ENCODE measurements at regions not wholly inside any gene's neighbourhood (a gene's known extent, or its start where the extent isn't known, plus 50 kb on each side); places are given as distances from the start of the nearest gene placed in this dataset.

- no peak overlapping the region for H3K27ac Mint-ChIP-seq
- no peaks in the 10 kb centered on the region for H3K4me1 Mint-ChIP-seq (ENCODE audit: low read depth)
- H3K9me3 Mint-ChIP-seq (ENCODE audit: low read depth): no peaks in the 10 kb centered on the region
- peaks cover 2% of the 10 kb centered on the region for H3K27me3 Mint-ChIP-seq
- no peak overlapping the region for H3K4me3 Mint-ChIP-seq
- no peaks in the 10 kb centered on the region for H3K36me3 Mint-ChIP-seq
Observed at GRCh38 chr12:76246611-76247010, 101.6 kb downstream of the BBS10 start.

GRCh38 chr12:76244300-76244699 is 103.9 kb downstream of the BBS10 start:
- H3K4me3 Mint-ChIP-seq: no peak overlapping the region
- no peak overlapping the region for H3K27ac Mint-ChIP-seq
- H3K36me3 Mint-ChIP-seq: no peaks in the 10 kb centered on the region
- H3K4me1 Mint-ChIP-seq (ENCODE audit: low read depth): no peaks in the 10 kb centered on the region
- H3K27me3 Mint-ChIP-seq: peaks cover 2% of the 10 kb centered on the region
- H3K9me3 Mint-ChIP-seq (ENCODE audit: low read depth): no peaks in the 10 kb centered on the region

DNA sequence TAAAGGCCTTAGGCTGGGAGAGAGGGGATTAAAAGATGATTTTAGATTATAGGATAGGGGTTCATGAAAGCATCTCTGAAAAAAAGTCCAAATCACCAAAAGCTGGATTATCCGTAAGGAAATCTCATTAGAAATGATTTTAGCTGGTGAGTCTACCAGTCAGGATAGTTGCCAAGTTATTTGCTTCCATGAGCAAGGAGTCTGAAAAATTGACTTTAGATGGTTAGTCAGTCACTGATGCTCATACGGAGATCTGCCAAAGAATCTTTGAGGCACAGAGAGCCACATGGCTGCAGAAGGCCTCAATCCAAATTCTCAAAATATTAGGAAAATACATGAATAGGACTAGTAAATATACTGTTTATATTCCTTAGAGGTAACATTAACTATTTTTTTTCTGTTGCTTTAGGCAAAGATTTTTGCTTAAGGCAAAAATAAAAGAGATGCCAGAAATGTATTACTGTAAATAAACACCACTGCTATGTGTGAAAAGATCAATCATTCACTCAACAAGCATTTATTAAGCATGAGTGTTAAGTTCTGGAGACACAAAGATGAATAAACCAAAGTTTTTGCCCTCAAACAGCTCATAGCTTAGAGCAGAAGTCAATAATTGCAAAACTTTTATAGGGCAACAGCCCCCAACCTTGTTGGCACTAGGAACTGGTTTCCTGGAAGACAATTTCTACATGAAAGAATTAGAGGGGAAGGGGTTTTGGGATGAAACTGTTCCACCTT is 105.2 kb downstream of the BBS10 start:
- Mint-ChIP-seq H3K4me3 (no peak overlapping the region), H3K4me1 (ENCODE audit: low read depth) (no peaks in the 10 kb centered on the region), H3K27me3 (peaks cover 1% of the 10 kb centered on the region), H3K27ac (no peak overlapping the region), H3K36me3 (no peaks in the 10 kb centered on the region), H3K9me3 (ENCODE audit: low read depth) (no peaks in the 10 kb centered on the region)

DNA sequence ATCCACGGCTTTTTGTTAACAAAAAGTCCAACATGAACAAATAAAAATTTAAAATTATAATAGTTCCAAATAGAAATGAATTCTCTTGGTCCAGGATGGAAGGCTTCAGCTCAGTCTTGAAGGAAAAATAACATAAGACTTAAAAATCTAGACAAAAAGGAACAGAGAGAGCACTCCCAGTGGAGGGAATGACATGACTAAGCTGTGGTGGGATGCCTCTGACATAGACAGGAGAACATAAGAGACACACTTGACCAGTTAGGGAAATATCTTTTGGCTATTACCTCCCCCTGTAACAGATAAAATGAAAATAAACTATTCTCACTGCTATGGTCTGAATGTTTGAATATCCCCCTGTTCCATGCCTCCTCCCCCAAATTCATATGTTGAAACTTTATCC is 106.8 kb downstream of the BBS10 start:
- Mint-ChIP-seq H3K4me1 (ENCODE audit: low read depth) (no peaks in the 10 kb centered on the region), H3K27ac (no peak overlapping the region), H3K36me3 (no peaks in the 10 kb centered on the region), H3K27me3 (peaks cover 2% of the 10 kb centered on the region), H3K9me3 (ENCODE audit: low read depth) (no peaks in the 10 kb centered on the region), H3K4me3 (no peak overlapping the region)

- Mint-ChIP-seq H3K36me3 (no peaks in the 10 kb centered on the region), H3K4me1 (ENCODE audit: low read depth) (no peaks in the 10 kb centered on the region), H3K27me3 (peaks cover 2% of the 10 kb centered on the region), H3K27ac (no peak overlapping the region), H3K9me3 (ENCODE audit: low read depth) (no peaks in the 10 kb centered on the region), H3K4me3 (no peak overlapping the region)
Observed at GRCh38 chr12:76240281-76240680, 107.9 kb downstream of the BBS10 start.

DNA sequence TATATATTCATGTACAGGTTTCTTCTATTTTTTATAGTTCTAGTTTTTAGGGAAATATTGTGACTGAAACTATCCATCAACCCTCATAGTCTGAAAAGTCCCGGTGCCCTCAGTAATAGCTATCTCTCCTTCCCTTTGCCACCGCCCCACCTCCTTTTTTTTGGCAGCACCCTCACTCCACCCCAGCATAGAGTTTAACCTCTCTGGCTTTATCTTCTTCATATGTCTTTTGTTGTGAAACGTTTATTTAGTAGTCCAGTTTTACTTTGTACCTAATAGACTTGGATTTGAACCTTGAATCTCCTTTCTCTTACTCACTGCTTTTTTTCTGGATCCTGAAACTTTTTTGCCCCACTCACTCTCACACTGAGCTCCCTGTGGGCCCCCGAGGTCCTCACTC is 109.5 kb downstream of the BBS10 start:
- Mint-ChIP-seq H3K9me3 (ENCODE audit: low read depth) (no peaks in the 10 kb centered on the region), H3K27me3 (peaks cover 2% of the 10 kb centered on the region), H3K4me1 (ENCODE audit: low read depth) (no peaks in the 10 kb centered on the region), H3K27ac (no peak overlapping the region), H3K4me3 (no peak overlapping the region), H3K36me3 (no peaks in the 10 kb centered on the region)

- Mint-ChIP-seq H3K27ac (no peak overlapping the region), H3K4me1 (ENCODE audit: low read depth) (no peaks in the 10 kb centered on the region), H3K36me3 (no peaks in the 10 kb centered on the region), H3K9me3 (ENCODE audit: low read depth) (no peaks in the 10 kb centered on the region), H3K27me3 (peaks cover 2% of the 10 kb centered on the region), H3K4me3 (no peak overlapping the region)
Observed at GRCh38 chr12:76237086-76237701, 111.0 kb downstream of the BBS10 start.

- H3K9me3 Mint-ChIP-seq (ENCODE audit: low read depth): no peaks in the 10 kb centered on the region
- no peaks in the 10 kb centered on the region for H3K36me3 Mint-ChIP-seq
- H3K27me3 Mint-ChIP-seq: peaks cover 2% of the 10 kb centered on the region
- H3K4me1 Mint-ChIP-seq (ENCODE audit: low read depth): no peaks in the 10 kb centered on the region
- H3K27ac Mint-ChIP-seq: no peak overlapping the region
- no peak overlapping the region for H3K4me3 Mint-ChIP-seq
Observed at GRCh38 chr12:76236640-76237039, 111.6 kb downstream of the BBS10 start.

GRCh38 chr12:76234741-76235140 is 113.5 kb downstream of the BBS10 start:
- Mint-ChIP-seq H3K9me3 (ENCODE audit: low read depth) (no peaks in the 10 kb centered on the region), H3K36me3 (no peaks in the 10 kb centered on the region), H3K4me1 (ENCODE audit: low read depth) (no peaks in the 10 kb centered on the region), H3K27ac (no peak overlapping the region), H3K4me3 (no peak overlapping the region), H3K27me3 (peaks cover 2% of the 10 kb centered on the region)

DNA sequence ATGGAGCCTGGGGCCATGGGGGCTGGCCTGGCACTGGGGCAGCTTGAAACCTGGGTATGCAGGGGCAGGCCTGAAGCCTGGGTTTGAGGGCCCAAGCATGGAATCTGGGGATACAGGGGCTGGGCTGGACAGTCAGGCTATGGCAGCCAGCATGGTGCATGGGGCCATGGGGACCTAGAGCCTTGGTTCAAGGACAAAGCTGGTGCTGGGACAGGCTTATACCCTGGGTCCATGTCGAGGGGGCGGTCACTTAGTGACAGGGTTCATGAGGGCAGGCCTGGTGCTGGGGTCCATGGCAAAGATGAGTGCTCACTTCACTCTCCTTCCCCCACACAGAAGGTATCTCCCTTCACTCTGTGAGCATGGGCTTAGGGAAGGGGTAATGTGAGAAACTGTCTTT is 116.2 kb downstream of the BBS10 start:
- Mint-ChIP-seq H3K4me1 (ENCODE audit: low read depth) (no peaks in the 10 kb centered on the region), H3K27me3 (no peaks in the 10 kb centered on the region), H3K9me3 (ENCODE audit: low read depth) (no peaks in the 10 kb centered on the region), H3K36me3 (no peaks in the 10 kb centered on the region), H3K27ac (no peak overlapping the region), H3K4me3 (no peak overlapping the region)

DNA sequence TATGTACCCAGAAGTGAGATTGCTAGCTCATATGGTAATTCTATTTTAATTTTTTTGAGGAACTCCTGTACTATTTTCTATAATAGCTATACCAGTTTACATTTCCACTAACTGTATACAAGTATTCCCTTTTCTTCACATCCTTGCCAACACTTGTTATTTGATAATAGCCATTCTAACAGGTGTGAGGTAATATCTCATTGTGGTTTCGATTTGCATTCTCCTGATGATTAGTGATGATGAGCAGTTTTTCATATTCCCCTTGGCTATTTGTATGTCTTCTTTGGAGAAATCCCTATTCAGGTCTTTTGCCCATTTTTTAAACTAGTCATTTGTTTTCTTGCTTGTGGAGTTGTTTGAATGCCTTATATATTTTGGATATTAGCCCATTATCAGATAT is 121.3 kb downstream of the BBS10 start:
- Mint-ChIP-seq H3K9me3 (ENCODE audit: low read depth) (no peaks in the 10 kb centered on the region), H3K27me3 (no peaks in the 10 kb centered on the region), H3K4me3 (no peak overlapping the region), H3K27ac (no peak overlapping the region), H3K4me1 (ENCODE audit: low read depth) (no peaks in the 10 kb centered on the region), H3K36me3 (no peaks in the 10 kb centered on the region)

- Mint-ChIP-seq H3K36me3 (no peaks in the 10 kb centered on the region), H3K9me3 (ENCODE audit: low read depth) (no peaks in the 10 kb centered on the region), H3K4me1 (ENCODE audit: low read depth) (no peaks in the 10 kb centered on the region), H3K27me3 (no peaks in the 10 kb centered on the region), H3K27ac (no peak overlapping the region), H3K4me3 (no peak overlapping the region)
Observed at GRCh38 chr12:76226397-76226796, 121.8 kb downstream of the BBS10 start.

GRCh38 chr12:76223869-76224268 is 124.3 kb downstream of the BBS10 start:
- H3K9me3 Mint-ChIP-seq (ENCODE audit: low read depth): no peaks in the 10 kb centered on the region
- H3K4me3 Mint-ChIP-seq: no peak overlapping the region
- H3K27ac Mint-ChIP-seq: no peak overlapping the region
- H3K4me1 Mint-ChIP-seq (ENCODE audit: low read depth): no peaks in the 10 kb centered on the region
- H3K27me3 Mint-ChIP-seq: no peaks in the 10 kb centered on the region
- no peaks in the 10 kb centered on the region for H3K36me3 Mint-ChIP-seq

DNA sequence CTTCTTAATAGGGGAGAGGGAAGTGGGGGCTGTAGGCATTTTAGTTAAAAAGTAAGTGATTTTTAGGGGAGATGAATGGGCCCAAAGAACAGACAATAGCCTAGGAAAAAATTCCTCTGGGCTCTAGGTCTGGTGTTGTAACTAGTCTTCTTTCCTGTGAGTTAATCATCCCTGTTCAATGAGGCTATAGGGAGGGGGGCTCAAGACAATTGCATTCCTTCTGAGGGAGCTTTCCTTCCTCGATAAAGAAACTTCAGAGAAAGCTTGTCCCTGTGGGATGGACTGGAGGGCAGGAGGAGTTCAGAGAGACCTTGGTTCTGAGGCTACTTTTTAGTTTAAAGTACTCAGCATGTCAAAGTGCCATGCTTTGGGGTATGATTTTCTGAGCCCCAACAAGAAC is 127.2 kb downstream of the BBS10 start:
- no peaks in the 10 kb centered on the region for H3K36me3 Mint-ChIP-seq

DNA sequence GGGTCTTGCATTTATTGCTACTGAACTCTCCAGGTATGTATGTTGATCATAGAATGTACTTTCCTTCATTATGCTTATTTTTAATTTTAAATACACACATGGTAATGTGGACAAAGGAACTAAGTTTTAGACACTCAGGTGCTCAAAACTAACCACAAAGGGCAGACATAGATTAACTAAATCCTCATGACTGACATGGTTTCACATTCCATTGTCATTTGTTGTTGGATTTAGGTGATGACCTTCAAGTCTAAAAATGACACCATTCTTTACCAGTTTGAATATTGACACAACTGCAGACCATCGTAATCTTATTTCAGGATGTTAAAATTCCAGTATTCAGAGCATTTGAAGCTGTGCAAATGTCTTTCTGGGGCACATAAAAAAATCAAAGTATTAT is 128.4 kb downstream of the BBS10 start:
- Mint-ChIP-seq H3K36me3 (no peaks in the 10 kb centered on the region), H3K9me3 (ENCODE audit: low read depth) (no peaks in the 10 kb centered on the region), H3K27ac (no peak overlapping the region), H3K4me3 (no peak overlapping the region), H3K4me1 (ENCODE audit: low read depth) (no peaks in the 10 kb centered on the region), H3K27me3 (peaks cover 3% of the 10 kb centered on the region)

More for the DNA sequence above, 127.2 kb downstream of the BBS10 start:
- H3K27ac Mint-ChIP-seq: no peak overlapping the region
- H3K4me1 Mint-ChIP-seq (ENCODE audit: low read depth): no peaks in the 10 kb centered on the region
- no peaks in the 10 kb centered on the region for H3K9me3 Mint-ChIP-seq (ENCODE audit: low read depth)
- H3K4me3 Mint-ChIP-seq: no peak overlapping the region
- peaks cover 3% of the 10 kb centered on the region for H3K27me3 Mint-ChIP-seq

Data from activated naive CD8-positive, alpha-beta T cell (primary cell).